GM21529 (cell line): ENCODE measurements at regions not wholly inside any gene's neighbourhood (a gene's known extent, or its start where the extent isn't known, plus 50 kb on each side); places are given as distances from the start of the nearest gene placed in this dataset.

Experiments
- ATAC-seq: cut with Tn5 transposase; IDR thresholded peaks from one replicate; pipeline ENCODE4 v1.9.1; 2021; ENCODE audit not compliant: unreplicated experiment

- no peak for ATAC-seq
These were observed 377.7 kb upstream of the SALL3 start for GRCh38 chr18:78601923-78602322.

DNA sequence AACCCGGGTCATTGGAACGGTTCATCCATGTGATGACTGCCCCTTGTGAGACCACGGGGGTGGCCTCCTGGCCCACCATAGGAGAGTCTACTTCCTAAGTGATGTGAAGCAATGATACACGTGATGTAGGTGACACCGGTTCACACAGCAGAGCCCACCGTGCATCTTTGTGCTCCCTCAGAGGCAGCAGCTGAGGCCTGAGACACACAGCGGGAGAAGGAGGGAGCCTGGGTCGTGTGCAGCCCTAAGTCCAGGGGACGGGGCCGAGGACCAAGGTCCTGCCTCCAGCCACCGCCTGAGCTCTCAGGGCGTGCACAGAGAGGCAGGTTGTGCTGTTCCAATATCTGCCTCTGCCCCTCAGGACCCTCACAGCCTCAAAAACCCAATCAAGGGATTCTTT is 377.2 kb upstream of the SALL3 start:
- no peak for ATAC-seq

DNA sequence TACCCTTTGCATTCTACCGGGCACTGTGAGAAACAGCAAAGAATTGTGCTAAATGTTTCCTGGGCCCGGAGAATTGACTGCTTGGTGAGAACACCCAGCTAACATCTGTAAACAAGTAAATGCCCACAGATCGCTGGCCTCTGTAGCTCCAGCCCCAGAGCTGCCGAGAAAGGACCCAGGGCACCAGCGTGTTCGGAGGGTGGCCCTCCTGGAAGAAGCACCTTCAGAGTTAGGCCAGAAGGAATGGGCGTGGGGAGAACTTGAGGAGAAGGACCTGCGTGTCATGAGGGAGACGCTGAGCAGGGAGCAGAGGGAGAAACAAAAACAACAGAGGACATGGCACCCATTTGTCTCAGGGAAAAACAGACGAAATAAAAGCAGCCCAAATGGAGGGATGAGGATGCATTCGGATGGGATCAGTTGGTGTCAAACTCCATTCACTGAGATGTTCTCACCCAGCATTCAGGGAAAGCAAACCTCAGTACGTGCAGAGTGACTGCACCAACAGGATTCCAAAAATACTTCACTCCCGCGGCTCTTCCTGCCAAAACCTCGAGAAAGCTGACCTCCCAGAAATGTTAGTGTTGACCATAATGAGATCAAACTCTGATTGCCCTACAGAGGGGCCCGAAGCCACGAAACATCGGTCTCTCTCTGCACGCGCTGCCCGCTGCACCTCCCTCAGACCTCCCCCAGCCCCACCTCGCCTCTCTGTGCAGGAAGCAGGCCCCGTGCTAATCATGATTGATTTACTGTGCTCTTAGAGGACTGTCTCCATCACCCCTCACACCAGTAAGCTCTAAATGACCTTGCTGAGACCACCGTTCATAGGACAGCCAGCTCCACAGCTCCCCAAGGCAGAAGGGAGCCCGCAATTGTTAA is 376.3 kb upstream of the SALL3 start:
- ATAC-seq, result no peak

DNA sequence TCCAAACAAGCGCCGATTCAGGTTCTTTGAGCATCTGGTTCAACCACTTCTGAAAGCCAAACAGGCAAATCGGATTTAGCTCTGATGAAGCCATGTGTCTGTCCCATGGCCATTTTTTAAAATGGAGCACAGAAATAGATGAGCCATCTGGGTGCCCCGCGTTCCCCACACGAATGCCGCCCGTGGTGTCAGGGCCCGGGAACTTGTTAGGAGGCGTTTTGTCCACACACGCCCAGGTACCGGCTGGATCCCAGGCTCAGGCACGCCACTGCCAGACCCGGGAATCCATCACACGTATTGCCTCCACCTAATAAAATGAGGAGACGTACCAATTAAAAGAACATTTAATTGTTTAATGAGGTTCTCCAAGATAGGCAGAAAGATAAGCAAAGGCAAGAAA is 374.4 kb upstream of the SALL3 start:
- ATAC-seq, result no peak

GRCh38 chr18:78607221-78607620 is 372.4 kb upstream of the SALL3 start:
- ATAC-seq, result no peak

- ATAC-seq, result no peak
These were observed 371.8 kb upstream of the SALL3 start for GRCh38 chr18:78607784-78608183.

DNA sequence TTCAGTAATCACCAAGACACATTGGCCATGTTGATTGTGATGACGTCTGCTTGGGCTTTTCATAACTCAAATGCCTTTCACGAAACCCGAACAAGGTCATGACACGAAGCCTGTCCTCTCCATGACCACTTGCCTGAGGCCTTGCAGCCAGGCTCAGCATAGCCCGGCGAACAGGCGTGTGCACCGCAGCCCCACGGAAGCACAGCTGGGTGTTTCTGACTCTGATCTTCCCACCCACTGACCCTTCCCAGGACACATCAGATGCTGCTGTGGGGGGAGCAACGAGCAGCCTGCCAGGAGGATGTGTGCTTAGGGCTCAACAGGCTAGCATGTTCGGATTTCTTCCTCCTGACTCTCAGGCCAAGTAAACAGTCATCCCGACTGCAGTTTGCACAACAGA is 369.4 kb upstream of the SALL3 start:
- ATAC-seq, result no peak

DNA sequence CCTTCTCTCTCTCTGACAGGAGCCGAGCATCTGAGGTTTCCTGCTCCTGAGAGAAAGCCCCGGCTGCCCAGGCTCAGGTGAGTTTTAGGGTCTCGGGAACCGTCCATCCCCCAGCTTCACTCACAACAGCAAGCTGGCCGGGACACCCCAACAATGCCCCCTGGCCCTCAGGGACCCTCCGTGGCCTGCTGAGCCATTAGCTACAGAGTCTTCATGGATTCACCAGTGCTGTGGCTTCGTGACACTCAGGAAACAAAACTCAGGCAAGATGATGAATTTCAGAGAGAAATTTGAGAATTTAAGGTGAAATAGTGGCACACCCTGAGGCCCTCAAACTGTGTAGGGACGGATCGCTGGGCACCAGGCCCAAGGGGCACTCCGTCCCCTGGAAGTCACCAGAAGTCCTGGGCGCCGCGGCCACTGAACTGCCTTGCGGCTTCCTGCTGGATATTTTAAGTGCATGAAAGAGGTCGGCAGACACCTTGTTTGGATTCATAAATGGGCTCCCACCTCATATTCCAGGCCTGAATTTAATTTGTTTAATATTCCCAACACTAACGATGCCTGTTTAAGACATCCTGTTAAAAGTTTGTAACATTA is 368.3 kb upstream of the SALL3 start:
- no peak for ATAC-seq

DNA sequence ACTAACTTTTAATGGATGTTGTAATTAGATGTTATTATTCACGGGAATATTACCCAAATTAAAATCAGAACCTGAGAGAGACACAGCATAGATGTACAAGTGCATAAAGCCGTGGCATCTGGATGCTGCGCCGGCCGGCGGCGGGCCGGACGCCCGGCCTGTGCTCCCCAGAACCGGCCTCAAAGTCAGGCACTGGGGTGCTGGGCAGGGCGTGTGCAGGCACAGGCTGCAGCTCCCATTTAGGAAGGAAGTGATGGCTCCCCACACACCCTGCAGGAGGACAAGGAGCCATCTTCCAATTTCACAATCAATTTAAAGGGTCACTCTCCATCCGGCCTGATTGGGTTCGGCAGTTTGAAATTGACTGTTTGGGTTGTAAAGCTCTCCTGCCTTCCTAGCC is 367.7 kb upstream of the SALL3 start:
- no peak for ATAC-seq

DNA sequence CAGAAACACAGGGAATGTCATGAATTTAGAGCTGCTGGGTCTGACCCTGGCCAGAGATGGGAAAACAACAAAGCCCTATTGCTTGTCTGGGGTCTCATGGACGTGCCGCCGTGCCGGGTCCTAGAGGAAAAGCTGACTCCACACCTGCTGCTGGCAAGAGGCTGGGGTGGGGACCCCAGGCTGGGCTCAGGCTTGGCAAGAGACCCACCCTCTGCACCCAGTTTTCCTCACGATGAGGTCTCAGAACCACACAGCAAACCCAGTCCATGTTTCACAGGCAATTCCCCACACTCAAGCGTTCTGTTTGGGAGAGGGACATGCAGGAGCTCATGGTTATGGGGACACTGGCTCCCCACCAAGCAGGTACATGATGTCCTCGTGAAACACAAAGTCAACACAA is 367.3 kb upstream of the SALL3 start:
- ATAC-seq, result no peak

DNA sequence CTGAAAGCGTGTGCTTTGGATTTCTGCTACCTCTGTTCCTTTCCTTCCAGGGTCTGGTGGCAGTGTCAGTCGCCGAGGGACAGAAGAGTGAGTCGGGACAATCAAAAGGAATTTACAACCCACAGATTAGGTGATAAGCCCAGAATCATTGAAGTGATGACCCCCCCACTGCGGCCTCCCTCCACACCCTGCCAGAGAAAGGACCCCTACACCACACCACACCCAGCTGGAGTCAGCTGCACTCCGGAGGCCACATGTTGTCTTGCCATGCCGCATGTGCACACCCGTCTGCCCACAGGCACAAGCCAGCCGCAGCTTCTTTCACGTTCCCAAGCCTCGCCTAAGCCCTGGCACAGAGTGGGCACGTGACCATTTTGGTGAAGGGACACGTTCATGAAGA is 366.8 kb upstream of the SALL3 start:
- ATAC-seq, result no peak

GRCh38 chr18:78618726-78619125 is 360.9 kb upstream of the SALL3 start:
- no peak for ATAC-seq

- no peak for ATAC-seq
These were observed 359.8 kb upstream of the SALL3 start for GRCh38 chr18:78619854-78620253.

- ATAC-seq, result no peak
These were observed 359.3 kb upstream of the SALL3 start for GRCh38 chr18:78620326-78620725.

- ATAC-seq, result no peak
These were observed 358.4 kb upstream of the SALL3 start for GRCh38 chr18:78621141-78621755.

DNA sequence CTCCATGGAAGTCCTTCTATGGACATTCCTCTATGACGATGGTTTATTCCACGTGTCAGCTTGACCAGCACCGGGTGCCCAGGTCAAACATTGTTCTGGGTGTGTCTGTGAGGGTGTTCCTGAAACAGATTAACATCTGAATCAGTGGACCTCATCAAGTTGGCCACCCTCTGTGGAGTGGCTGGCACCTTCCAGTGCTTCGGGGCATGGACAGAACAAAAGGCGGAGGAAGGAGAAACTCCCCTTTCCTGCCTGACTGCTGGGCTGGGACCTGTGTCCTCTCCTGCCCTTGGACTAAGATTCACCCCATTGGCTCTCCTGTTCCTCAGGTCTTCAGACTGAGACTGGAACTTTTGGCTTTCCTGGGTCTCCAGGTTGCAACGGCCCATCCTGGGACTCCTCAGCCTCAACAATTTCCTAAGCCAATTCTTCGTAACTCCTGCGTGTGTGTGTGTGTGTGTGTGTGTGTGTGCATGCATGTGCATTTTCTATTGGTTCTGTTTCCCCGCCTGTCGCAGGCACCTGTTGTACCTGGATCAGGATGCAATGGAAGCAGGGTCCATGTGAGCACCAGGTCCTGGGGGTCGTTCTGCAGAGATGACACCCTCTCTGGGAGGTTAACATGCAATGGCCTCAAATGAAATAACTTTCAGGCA is 357.2 kb upstream of the SALL3 start:
- ATAC-seq, result no peak

- ATAC-seq, result no peak
These were observed 356.6 kb upstream of the SALL3 start for GRCh38 chr18:78622907-78623541.

- no peak for ATAC-seq
These were observed 354.9 kb upstream of the SALL3 start for GRCh38 chr18:78624646-78625279.

- ATAC-seq, result no peak
These were observed 353.8 kb upstream of the SALL3 start for GRCh38 chr18:78625847-78626246.

- ATAC-seq, result no peak
These were observed 351.9 kb upstream of the SALL3 start for GRCh38 chr18:78627551-78628346.
